Right cardiac atrium (tissue), 5 donors: ENCODE measurements at regions not wholly inside any gene's neighbourhood (a gene's known extent, or its start where the extent isn't known, plus 50 kb on each side); places are given as distances from the start of the nearest gene placed in this dataset.

Source experiments
- ATAC-seq, 2 donors: fragments of 200-7000 bp; cut with Tn5 transposase; one replicate each; pipeline versions ENCODE4 v1.8.0 to v1.9.1; 2020; ENCODE audit warnings: moderate library complexity in 2 of 2, mild to moderate bottlenecking in 1 of 2
- DNase-seq, 3 donors: peaks; one replicate each; pipeline ENCODE4 v3.0.0-alpha.2; 2020
- H3K27ac ChIP-seq: one replicate; pipeline ENCODE4 v1.5.1; 2013; ENCODE audit warnings: mild to moderate bottlenecking, low read length, control low read depth, moderate library complexity
- H3K27me3 ChIP-seq: one replicate; pipeline ENCODE4 v1.6.1; 2013; ENCODE audit not compliant: control insufficient read depth, insufficient read depth
- H3K4me1 ChIP-seq: one replicate; pipeline ENCODE4 v1.6.1; 2013; ENCODE audit warnings: low read length; ENCODE audit not compliant: control insufficient read depth, insufficient read depth
- H3K4me3 ChIP-seq: one replicate; pipeline ENCODE4 v1.5.1; 2013; ENCODE audit warnings: low read length, control low read depth
- H3K9me3 ChIP-seq: one replicate; pipeline ENCODE4 v1.6.1; 2013; ENCODE audit warnings: low read length; ENCODE audit not compliant: control insufficient read depth
- WGBS: extraction: QIAGEN DNeasy Blood & Tissue Kit; methylation state at CpG from one replicate; pipeline ENCODE4 v1.1.7; 2013; 5-methylcytosine and 5-hydroxymethylcytosine counted together
- intact Hi-C, 4 donors: fragments of 100-400 bp; cut with DNase I; formaldehyde crosslinking; loops; one replicate each; pipeline versions ENCODE4 v1.11.0 to v1.14.0; 2022 to 2023
- donor health status: healthy with polysubstance abuse.
- donor health status: DM: no; HTN: yes; CAD: no.
- donor health status: DM: no; HTN: no; CAD: no.
- donor health status: DM: no; HTN: yes; CAD: no; lungs with severe emphysema.
- donor health status: DM: yes; HTN: yes; CAD: no.

DNA sequence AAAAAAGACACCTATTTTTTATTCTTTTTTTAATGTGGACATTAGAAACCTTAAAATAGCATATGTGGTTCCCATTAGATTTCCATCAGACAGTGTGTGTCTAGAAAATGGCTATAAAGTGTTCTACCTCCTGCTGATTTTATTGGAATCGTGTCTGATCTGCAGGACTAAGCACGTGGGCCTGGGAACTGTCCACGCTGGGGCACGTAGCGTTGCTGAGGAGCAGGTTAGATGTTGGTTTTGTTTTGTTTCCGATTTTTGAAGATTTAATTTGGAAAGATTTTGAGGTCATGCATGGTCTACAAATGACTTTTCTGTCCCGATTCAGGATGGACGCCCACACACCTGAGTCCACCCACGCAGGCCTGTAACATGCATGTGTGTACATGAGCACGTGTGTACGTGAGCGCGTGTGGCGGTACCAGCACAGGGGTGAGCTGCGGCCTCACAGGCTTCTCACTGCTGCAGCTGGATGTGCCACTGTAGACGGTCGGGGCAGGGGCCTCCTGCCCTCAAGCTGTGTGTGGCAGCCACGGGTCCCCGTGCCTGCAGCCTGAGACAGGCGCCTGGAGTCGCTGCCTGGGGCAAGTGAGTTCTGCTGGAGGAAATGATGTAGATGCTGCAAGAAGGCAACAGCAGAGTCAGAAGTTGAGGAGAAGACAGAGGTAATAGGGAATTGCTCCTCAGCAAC lies 99.7 kb upstream of the CTDP1 start:
- H3K4me3 ChIP-seq: no peak overlapping the region
- no peak for ATAC-seq
- WGBS: 94% methylated on average over 21 of the region's 21 CpGs
- H3K27me3 ChIP-seq: no peaks in the 10 kb centered on the region
- H3K27ac ChIP-seq: no peak overlapping the region
- intact Hi-C loops: no loop called here
- H3K4me1 ChIP-seq: peaks cover 9% of the 10 kb centered on the region
- H3K9me3 ChIP-seq: no peaks in the 10 kb centered on the region
- DNase-seq: peak in 1 of 3 donors; percentile 37

DNA sequence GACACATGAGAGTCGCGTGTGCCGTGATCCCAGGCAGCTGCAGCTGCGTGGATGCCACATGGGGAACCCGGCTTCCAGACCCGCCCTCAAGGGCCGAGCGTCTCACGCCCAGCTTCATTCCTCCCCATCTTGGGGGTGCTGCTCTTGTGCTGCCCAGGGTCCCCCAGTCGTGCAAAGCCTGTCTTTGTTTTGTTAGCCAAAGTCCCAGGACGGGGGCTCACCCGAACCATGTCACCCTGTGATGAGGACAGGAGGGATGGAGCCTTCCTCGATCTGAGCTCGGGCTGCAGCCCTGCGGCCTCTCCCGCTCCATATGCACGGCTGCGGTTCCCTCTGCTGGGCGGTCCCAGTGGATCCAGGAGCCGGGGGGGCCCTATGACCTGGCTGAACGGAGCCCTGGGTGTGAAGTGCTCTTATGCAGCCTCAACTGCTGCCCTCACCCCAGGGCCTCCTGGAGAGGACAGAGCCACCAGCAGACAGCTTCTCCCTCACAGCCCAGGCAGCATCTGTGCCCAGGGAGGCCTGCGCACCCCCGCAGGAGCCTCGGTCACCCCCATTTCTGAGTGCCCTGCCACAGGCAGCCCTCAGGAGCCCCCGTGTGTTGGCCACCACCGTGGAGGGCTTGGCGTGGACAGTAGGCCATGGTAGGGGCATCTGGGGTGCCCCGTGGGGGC lies 99.0 kb upstream of the CTDP1 start:
- ATAC-seq (no peak), DNase-seq (peak in 1 of 3 donors; percentile 58)
- Histone ChIP-seq H3K27ac (no peak overlapping the region), H3K9me3 (no peaks in the 10 kb centered on the region), H3K4me1 (peaks cover 9% of the 10 kb centered on the region), H3K27me3 (no peaks in the 10 kb centered on the region), H3K4me3 (no peak overlapping the region)
- intact Hi-C loops: no loop called here
- 93% methylated on average over 28 of the region's 28 CpGs for WGBS

- WGBS: 97% methylated on average over 6 of the region's 6 CpGs
- intact Hi-C loops: no loop called here
- peak in 1 of 3 donors; percentile 3 for DNase-seq
These were observed 98.2 kb upstream of the CTDP1 start for GRCh38 chr18:79581406-79581805.

GRCh38 chr18:79581911-79582310 lies 97.7 kb upstream of the CTDP1 start:
- peaks cover 9% of the 10 kb centered on the region for H3K4me1 ChIP-seq
- H3K27ac ChIP-seq: no peak overlapping the region
- intact Hi-C loops: no loop called here
- DNase-seq (peak in 1 of 3 donors; percentile 6), ATAC-seq (no peak)
- no peaks in the 10 kb centered on the region for H3K27me3 ChIP-seq
- H3K4me3 ChIP-seq: no peak overlapping the region
- 96% methylated on average over 8 of the region's 8 CpGs for WGBS
- H3K9me3 ChIP-seq: no peaks in the 10 kb centered on the region

More at GRCh38 chr18:79581406-79581805, 98.2 kb upstream of the CTDP1 start:
- Histone ChIP-seq H3K9me3 (no peaks in the 10 kb centered on the region), H3K27me3 (no peaks in the 10 kb centered on the region), H3K4me3 (no peak overlapping the region), H3K4me1 (peaks cover 9% of the 10 kb centered on the region), H3K27ac (no peak overlapping the region)
- no peak for ATAC-seq

- 95% methylated on average over 8 of the region's 8 CpGs for WGBS
- peak in 1 of 3 donors; percentile 4 for DNase-seq
- ATAC-seq: no peak
These were observed 96.6 kb upstream of the CTDP1 start for GRCh38 chr18:79582978-79583377.

DNA sequence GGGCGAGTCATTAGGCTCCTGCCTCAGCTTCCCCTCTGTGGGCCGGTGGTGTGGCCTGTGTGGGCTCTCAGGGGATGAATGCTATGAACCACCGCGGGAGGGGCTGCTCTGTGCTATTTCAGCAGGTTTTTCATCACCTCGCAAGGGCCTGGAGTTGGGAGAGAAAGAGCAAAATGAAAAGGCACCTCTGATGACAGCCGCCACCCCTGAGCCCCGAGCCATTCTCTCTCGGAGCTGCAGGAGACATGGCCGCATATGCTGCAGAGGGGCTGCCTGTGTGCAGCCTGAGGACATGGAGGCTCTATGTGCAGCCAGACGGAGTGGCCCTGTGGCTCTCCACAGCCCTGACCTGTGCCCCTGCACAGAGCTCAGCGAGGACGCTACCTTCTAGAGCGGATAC lies 96.2 kb upstream of the CTDP1 start:
- Histone ChIP-seq H3K4me3 (no peak overlapping the region), H3K9me3 (no peaks in the 10 kb centered on the region), H3K27me3 (no peaks in the 10 kb centered on the region), H3K4me1 (no peaks in the 10 kb centered on the region), H3K27ac (no peak overlapping the region)
- intact Hi-C loops: no loop called here
- no peak for ATAC-seq
- peak in 1 of 3 donors; percentile 32 for DNase-seq
- WGBS: 90% methylated on average over 13 of the region's 13 CpGs

More at GRCh38 chr18:79582978-79583377, 96.6 kb upstream of the CTDP1 start:
- Histone ChIP-seq H3K27ac (no peak overlapping the region), H3K27me3 (no peaks in the 10 kb centered on the region), H3K4me1 (peaks cover 1% of the 10 kb centered on the region), H3K9me3 (no peaks in the 10 kb centered on the region), H3K4me3 (no peak overlapping the region)
- intact Hi-C loops: no loop called here

- DNase-seq (peak in 1 of 3 donors; percentile 44), ATAC-seq (no peak)
- H3K4me3 ChIP-seq: no peak overlapping the region
- 70% methylated on average over 15 of the region's 15 CpGs for WGBS
- no peaks in the 10 kb centered on the region for H3K9me3 ChIP-seq
- H3K27ac ChIP-seq: no peak overlapping the region
- H3K4me1 ChIP-seq: no peaks in the 10 kb centered on the region
- H3K27me3 ChIP-seq: no peaks in the 10 kb centered on the region
- intact Hi-C loops: no loop called here
These were observed 95.6 kb upstream of the CTDP1 start for GRCh38 chr18:79583984-79584401.

GRCh38 chr18:79584491-79585394 lies 94.9 kb upstream of the CTDP1 start:
- ATAC-seq: no peak

GRCh38 chr18:79585395-79586370 lies 93.9 kb upstream of the CTDP1 start:
- peaks cover 5% of the 10 kb centered on the region for H3K4me1 ChIP-seq
- DNase-seq: peak in 2 of 3 donors; percentile 45 to 57
- 84% methylated on average over 20 of the region's 20 CpGs for WGBS
- intact Hi-C loops: no loop called here
- H3K27me3 ChIP-seq: no peaks in the 10 kb centered on the region
- H3K27ac ChIP-seq: no peak overlapping the region
- no peak overlapping the region for H3K4me3 ChIP-seq
- no peak for ATAC-seq
- no peaks in the 10 kb centered on the region for H3K9me3 ChIP-seq

More at GRCh38 chr18:79584491-79585394, 94.9 kb upstream of the CTDP1 start:
- intact Hi-C loops: no loop called here
- Histone ChIP-seq H3K27me3 (no peaks in the 10 kb centered on the region), H3K9me3 (no peaks in the 10 kb centered on the region), H3K27ac (no peak overlapping the region), H3K4me1 (no peaks in the 10 kb centered on the region), H3K4me3 (no peak overlapping the region)
- peak in 1 of 3 donors; percentile 41 for DNase-seq
- 89% methylated on average over 20 of the region's 20 CpGs for WGBS
